ENCODE measurements at regions not wholly inside any gene's neighbourhood (a gene's known extent, or its start where the extent isn't known, plus 50 kb on each side); places are given as distances from the start of the nearest gene placed in this dataset.

GRCh38 chr9:107732781-107733522 is 243.4 kb upstream of the KLF4 start:
- TF ChIP-seq CTCF (conservative IDR thresholded peaks at IDR 0.05; ENCODE audit: low read depth, low read length) (no peak), MAFK (IDR thresholded peaks at IDR 0.05; ENCODE audit: low read depth, low read length) (no peak), RAD21 (IDR thresholded peaks at IDR 0.05; ENCODE audit: low read length) (no peak), BHLHE40 (IDR thresholded peaks at IDR 0.05; ENCODE audit: low read depth, low read length) (no peak), POLR2A (IDR thresholded peaks at IDR 0.05; ENCODE audit: low read depth, low read length) (no peak), FOS (IDR thresholded peaks at IDR 0.05; ENCODE audit: low read depth, low read length) (no peak), MAZ (IDR thresholded peaks at IDR 0.05; ENCODE audit: borderline replicate concordance, low read depth, low read length) (no peak), CEBPB (IDR thresholded peaks at IDR 0.05; ENCODE audit: low read depth, low read length) (0 out of 2 replicates have a peak, but pooled peaks have one; percentile 5), MXI1 (IDR thresholded peaks at IDR 0.05; ENCODE audit: borderline replicate concordance, low read depth, low read length) (no peak), CHD1 (IDR thresholded peaks at IDR 0.05; ENCODE audit: low read depth, low read length) (no peak)
